ENCODE measurements at regions not wholly inside any gene's neighbourhood (a gene's known extent, or its start where the extent isn't known, plus 50 kb on each side); places are given as distances from the start of the nearest gene placed in this dataset.

DNA sequence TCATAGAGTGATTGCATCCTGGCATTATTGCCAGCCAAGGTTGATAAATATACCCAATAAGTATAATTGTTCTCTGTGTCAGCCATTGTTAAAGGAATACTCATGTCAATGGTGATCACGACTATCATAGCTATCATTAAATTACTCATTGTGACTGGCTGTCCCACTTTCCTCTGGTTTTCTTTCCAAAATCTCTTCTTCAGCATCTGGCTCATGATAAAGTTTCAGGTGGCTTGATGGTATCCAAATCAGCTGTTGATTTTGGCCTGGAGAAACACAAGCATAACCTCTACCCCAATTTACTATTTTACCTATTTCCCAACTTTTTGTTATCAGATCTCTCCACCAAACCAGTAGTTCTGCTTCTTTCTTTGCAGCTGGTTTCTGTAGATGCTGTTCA is 67.1 kb upstream of the SPIN2A start:
- no peak for DNase-seq

- no peak for DNase-seq
Measured at GRCh38 chrX:57211906-57212305, 74.6 kb upstream of the FAAH2 start.

DNA sequence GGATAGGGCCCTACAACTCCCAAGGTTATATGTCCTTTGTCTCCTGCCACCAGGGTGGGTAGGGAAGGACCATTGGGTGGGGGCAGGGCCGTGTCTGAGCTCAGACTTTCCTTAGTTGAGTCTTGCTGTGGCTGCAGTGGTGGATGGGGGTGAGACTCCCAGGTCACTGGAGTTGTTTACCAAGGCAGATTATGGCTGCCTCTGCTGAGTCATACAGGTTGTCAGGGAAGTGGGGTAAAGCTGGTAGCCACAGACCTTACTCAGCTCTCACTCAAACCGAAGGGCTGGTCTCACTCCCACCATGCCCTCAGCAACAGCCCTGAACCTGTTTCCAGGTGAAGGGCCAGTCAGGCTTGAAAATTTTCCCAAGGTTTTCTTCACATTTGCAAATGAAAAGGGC is 58.8 kb upstream of the FAAH2 start:
- peak; percentile 62 for DNase-seq

- DNase-seq = peak; percentile 43
Measured at GRCh38 chrX:57232658-57233360, 53.7 kb upstream of the FAAH2 start.
